Activated CD4-positive, alpha-beta T cell treated with anti-CD3 and anti-CD28 coated beads, Interleukin-2, amount 50 U/mL, for 48 hours (primary cell): ENCODE measurements at regions not wholly inside any gene's neighbourhood (a gene's known extent, or its start where the extent isn't known, plus 50 kb on each side); places are given as distances from the start of the nearest gene placed in this dataset.
"Not testable (repeated sequence)": the region's sequence is repeated elsewhere in the genome, so short reads cannot be mapped to it uniquely, and the experiment has no call there.

Source experiments
- DNase-seq, 2 experiments: peaks; one replicate each; pipeline ENCODE4 v3.0.0-alpha.2; 2020

DNA sequence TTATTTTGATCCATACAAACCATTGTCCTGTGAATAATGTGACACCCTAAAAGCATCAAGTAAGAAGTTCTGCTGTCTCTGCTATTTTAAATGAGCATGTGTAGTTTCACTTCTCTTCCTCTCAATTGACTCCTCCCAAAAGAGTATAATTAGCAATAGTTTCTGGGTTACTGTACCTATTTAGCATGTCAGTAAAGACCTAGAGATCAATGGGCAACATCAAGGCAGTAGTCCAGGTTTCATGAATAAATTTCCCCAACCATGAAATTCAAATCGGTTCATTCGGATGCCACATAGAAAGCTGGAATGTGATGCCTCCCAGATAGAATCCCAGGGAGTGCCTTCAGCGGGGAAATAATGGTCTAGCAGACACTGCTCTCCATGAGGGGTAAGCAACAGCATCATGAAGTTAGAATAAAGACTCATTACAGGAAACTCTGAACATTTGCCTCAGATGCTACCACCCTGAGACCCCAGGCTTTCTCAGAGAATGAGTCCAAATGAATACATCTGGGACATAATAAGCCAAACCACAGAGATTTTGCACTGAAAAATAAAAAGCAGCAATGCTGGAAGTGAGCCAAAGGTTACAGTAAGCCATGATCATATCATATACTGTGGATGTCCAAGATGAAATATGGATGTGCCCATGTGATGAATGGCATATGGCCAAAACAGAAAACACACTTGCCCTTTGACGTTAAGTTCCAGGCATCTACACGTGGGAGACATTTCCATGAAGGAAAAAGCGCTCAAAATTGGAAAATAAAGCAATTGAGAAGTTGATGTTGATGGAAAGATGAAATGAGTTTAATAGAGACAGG, 1107.0 kb upstream of the SEMA6A start:
- no peak for DNase-seq

DNA sequence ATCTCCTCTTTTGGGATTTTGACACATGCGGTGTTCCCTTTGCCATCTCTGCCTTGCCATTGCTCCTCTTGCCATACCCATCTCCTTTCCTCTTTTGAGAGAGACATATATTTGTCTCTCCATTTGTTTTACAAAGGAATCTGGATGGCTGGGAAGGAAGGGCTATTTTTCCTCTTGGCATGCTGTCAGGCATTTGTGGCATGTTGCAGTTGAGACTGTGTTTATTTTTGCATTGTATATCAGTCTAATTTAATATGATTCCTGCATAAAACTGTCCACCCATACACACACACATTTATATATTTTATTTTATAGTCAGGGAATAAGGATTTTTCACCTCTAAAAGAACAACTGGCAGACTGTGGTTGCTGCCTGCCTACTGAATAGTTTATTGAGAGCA, 1105.8 kb upstream of the SEMA6A start:
- DNase-seq: no peak

DNA sequence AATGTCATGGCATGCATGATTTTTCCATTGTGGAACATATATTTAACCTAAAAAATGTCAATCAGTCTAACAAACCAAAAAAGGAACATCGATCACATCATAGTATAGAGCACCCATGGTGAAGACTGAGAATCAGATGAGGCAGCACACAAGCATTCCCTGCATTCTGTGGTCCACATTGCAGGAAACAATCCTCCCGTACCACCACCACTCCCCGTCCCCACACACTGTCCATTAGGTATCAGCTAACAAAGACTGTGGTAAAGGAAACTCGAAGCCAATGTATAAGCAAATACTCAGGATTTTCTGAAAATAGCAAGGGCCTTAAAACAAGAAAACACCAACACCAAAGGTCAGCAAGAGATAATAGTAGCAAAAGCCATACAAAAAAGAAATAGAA, 1104.4 kb upstream of the SEMA6A start:
- DNase-seq: no peak

DNA sequence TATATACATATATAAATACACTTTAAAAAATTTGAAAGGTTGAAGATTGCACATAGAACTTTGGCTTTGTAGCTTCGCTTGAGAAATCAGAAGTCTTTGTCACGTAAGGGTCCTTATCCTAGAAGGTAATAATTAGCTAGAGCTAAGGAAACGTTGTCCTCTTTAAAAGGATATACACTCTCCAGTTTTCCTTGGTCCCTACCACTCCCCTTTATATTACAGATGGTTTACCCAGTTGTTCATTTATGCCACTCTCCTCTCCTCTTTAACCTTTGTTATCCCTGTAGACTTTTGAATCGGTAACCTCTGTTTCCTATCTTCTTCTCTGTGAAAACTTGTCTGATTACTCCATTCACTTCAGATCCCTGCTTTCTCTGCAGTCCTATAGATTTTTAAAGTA, 1101.0 kb upstream of the SEMA6A start:
- no peak for DNase-seq

DNA sequence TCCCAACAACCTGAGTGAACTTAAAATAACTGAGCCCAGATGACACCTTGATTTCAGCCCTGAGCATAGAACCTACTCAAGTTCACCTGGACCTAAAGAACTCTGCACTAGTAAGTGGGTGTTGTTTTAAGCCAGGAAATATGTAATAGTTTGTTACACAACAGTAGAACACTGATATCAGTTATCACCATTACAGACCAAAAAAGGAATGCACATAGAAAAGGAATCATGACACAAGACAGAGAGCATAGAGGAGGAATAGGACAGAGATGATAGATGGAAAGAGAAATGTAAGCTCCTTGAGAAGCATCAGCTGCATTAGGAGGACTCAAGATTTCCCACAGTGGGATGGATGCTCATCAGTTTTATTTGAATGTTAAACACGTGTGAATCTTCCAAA, 1096.9 kb upstream of the SEMA6A start:
- DNase-seq: no peak

DNA sequence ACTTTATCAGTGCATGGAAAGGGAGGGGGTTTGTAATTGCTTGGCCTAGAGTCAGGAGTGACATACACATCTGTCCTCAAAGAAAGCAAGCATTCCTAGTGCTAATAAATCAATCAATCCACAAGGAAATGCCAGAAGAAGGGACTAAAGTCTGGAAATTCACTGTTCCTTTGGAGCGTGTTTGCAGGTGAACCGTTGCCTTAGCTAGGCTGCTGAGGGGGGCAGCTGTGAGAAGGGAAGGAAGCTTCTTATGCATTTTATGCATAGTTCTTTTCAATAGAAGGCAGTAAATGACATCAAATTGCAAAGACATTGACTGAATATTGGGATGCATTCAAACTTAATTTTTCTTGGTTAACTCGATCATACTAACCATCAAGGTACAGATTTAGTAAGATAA, 1092.5 kb upstream of the SEMA6A start:
- no peak for DNase-seq

DNA sequence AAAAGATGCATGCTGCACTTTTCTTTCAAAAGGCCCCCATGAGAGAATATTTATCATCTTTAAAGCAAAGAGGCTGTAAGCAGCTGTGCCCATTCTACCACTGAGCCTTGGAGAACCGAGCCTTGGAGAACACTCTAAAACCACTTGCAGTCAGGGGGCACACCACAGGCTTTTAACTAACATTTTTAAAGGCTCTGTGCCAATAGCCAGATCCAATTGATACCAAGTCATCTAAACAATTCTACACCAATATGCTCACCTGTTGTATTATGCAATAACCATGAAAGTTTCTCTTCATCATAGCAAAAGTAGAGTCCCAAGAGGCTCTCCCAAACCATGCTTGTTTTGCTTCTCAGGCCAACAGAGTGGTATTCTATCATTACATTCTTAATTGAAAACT, 1090.5 kb upstream of the SEMA6A start:
- no peak for DNase-seq

DNA sequence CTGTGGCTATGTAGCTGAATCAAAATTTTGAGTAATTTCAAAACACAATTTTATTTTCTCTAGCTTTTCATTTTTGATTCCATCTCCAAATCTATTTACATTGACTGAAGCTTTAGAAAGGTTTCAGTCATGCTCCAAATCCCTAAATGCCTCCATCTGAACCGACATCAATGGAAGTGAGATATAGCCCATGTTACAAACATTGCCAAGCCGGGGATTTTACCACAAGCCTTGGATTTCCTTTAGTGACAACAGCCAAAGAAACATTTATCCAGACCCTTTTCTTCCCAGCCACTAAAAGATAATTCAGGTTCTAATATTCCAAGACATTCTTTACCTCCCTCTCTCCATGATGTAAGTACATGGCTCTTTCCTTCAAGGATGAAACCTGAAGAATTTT, 1087.7 kb upstream of the SEMA6A start:
- no peak for DNase-seq

DNA sequence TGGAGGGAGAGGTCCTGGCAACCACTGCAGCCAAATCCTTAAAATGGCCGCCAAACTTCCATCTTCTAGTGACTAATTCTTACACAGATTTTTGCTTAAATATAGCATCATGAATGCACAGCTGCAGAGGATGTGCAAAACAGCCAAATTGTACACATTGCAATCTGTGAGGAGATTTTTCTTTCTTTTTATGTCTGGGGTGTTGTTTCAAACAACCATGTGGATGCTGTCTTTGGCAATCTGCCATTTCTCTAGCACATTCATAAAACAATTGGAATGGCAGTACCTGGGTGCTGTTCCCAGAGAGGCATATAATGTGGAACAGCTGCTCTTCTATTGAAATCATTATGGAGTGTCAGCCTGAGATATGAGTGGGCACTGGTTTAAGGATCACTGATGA, 1082.9 kb upstream of the SEMA6A start:
- DNase-seq: no peak

DNA sequence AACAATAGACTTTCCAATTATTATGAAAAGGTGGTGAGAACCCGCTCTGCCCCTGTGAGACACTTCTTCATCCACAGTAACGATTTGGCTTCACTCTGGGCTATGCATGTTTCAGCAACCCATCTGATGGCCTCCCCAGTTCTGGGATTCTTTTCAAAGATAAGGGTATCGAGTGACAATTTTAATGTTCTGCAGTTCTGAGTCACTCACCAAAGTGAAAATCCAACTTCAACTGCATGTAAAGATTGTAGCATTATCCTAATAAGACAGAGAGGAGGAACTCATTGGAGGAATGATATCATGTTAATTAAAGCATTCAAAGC, 1078.3 kb upstream of the SEMA6A start:
- DNase-seq: no peak

DNA sequence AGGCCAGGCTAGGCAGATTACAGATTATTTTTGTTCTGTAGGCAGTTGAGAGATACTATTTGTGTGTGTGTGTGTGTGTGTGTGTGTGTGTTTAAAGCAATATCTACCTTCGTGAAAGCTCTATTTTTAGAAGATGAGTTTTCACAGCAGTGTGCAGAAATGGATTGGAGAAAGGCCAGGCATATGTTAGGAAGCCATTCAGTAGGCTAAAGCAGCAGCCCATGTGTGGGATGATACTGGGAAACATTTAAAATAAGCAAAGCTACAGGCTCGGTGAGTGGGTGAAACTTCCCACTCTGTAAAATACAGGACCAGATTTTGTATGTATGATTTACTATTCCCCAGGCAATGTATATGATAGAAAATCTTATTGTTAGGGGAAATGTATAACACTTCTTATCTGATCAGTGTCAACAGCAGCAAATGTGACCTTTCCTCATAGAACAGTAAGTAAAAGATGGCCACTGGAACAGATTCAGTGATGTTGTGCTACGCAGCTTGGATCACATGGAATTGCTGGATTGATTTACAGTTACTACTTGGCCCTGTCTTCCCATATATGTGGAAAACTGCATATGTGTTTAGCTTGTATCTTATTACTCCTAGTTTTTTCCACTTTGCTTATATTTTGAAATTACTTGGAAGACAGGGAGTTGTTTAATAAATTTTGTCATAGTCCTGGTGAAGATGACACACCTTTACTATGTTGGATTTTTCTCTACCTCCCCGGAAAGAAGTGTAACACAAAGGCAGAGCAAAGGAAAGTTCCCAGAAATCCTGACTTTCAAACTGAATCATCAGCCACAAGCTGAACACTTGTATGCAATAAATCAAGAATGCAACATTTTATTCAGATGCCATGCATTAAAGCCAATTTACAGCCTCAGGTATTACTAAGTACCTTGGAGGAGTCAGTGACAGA, 1077.7 kb upstream of the SEMA6A start:
- DNase-seq: no peak

DNA sequence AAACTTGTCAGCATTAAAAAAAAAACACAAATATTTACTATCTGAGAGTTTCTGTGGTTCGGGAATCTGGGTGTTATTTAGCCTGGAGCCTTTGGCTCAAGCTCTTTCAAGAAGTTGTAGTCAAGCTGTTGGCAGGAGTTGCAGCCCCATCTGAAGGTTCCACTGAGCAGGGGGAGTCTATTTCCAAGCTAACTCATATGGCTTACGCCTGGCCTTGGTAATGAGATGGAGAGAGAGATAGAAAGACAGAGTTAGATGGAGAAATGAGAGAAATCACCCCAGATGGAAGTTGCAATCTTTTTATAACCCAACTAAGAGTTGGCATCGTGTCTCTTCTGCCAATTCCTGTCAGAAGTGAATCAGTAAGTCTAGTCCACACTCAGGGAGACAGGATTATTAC, 1075.2 kb upstream of the SEMA6A start:
- no peak for DNase-seq

DNA sequence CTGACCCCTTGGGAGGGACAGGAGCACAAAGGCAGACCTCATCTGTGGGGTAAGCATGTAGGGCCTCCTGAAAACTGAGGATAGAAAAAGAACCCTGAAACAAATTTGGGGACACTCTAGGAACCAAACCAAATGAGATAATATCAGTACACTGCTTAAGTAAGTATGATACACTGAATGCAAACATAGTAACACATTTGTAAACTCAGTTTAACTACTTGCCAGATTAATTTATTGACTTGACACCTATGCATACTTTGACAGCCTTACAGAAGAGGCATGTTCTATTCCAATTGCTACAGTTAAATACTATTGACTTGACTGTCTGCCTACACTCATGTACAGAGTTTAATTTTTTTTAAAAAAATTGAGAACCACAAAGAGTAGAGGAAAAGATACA, 1070.8 kb upstream of the SEMA6A start:
- DNase-seq: no peak

DNA sequence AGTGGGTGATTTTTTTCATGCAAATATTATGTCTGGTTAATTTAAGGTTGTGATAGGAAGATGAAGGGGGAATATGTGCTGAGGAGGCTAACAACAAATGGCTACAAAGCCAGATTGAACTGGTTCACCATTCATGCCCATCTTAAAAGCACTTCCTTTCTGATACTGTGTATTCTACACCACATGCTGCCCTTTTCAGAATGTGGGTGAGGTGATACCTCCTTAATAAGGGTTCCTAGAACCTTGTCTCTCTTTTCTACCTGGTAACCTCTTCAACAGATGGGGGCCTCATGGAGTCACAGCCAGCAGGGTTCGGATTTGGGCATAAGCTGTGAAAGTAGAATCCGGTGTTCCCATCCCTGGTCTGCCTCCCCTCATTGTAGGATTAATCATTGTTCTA, 1064.0 kb upstream of the SEMA6A start:
- no peak for DNase-seq

DNA sequence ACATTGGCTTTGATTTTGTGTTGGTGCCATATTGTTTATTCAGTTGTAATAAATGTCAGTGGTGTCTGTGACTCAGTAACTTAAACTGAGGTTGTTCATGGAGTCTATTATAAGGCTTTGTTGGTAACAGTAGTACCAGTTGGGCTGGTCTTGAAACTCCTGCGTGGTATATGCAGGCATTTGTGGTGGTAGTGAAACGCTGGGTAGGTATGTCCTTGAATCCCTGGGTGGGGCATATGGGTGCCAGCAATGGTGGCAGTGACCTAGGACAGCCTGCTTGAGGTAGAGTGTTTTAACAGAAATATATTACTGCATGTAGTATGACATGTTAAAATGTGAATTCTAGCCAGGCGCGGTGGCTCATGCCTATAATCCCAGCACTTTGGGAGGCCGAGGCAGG, 1058.5 kb upstream of the SEMA6A start:
- DNase-seq: no peak

DNA sequence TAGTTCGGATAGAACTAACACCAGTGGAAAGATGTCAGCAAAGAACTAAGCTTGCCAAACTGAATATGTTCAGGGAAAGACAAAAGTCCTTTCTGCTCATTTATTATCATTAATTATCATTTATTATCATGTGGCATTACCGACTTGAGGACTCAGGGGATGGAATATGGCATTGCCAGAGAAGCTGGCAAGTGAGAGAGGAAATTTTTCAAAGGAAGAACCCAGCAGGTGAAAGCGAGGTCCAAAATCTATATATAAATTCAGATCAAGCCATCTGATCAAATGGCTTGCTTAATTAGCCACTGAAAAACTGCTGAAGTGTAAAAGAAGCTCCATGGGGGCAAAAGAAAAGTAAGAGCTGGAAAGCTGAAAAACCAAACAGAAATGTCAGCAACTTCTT, 1049.6 kb upstream of the SEMA6A start:
- DNase-seq: no peak

DNA sequence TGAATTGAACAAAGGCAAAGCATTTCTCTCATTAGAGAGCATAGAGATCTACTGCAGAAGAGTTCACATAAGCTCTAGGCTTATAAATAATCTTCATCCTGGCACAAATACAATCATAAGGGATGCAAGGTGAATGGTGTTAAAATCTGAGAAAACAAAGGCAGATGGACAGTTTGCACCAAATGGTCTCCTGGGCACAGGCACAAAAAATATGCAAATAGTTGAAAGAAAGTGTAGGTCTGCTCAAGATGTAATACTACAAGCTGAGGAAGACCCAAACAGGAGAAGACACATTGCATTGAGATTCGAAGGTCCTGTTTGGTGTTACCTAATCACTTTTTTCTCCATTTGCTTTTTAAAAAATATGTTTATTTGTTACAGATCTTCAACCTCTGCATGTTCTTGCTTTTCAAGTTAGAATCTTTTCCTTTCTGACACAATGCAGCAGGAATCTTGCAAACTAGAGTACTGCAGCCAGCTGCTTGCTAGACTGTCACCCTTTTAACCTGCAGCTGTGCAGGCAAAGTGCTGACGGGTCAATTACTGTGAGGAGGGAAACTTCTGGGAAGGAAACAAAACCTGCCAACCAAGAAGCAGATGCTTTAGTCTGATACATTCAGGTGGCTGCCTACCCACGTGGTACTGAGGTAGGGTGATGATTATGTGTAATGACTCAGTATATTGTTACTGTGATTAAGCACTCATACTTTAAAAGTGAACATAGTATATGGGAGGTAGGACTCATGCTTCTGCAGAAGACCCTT, 1048.6 kb upstream of the SEMA6A start:
- DNase-seq: no peak

DNA sequence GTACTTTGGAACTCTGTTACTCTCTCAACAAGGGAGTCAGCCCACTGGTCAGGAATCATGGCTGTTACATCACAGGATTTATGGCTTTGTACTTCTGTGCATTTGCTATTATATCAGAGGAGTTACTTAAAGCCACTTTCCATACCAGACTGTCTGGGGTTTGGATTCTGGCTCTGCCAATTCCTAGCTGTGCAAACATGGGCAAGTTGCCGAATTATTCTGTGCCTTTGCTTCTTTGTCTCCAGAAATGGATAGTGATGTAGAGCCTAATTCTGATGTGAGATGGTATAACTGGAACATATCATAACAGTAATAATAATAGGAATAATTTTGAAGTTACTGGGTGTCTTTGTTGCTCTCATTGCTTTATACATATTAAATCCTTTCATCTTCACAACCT, 1047.3 kb upstream of the SEMA6A start:
- no peak for DNase-seq

DNA sequence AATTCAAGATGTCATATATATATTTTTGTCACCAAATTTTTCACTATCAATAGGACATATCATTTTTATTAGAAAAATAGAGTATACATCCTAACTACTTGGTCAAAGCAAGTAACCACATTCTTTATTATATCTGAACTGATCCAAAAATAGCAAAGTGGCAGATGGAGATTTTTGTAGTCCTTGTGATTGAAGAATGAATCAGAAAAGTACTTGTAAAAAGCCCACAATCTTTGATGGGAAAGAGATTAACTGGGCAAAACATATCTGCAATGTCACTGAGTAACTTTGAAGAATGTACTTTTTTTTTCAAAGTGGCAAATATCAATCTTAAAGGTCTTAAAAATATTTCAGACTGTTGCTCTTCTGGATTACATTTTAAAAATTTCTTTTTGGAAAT, 1040.6 kb upstream of the SEMA6A start:
- no peak for DNase-seq

DNA sequence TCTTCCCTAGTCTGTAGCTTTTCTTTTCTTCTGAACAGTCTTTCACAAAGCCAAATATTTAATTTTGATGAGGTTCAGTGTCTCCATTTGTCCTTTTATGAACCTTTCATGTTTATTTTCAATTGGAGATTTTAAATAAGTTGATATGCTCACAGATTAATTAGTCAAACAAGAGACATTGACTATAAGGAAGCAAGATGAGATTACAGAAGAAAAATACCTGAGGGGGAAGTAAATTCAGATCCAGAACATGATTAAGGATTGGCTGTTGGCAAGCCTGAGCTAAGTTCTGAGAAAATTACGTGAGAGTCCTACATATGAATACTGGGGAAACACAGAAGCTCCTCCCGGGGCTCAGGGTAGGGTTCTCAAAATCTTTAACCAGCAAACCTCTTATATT, 1039.8 kb upstream of the SEMA6A start:
- no peak for DNase-seq

DNA sequence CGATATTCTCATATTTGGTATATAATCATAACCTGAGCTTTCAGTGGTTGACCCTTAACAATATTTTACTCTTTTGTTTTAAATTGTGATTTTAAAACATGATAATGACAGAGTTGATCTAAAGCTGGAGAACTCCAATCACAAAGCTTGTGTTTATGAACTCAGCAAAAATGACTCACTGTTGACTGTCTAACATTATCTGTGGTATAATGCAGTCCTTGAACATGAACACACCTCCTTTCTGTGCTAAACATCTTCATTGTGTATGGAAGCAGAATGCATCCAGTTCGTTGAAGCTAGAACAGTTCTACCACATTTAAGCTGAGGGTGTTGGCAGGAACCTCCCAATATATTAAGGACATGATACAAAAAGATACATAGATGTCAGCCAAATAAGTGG, 1030.2 kb upstream of the SEMA6A start:
- DNase-seq: no peak

DNA sequence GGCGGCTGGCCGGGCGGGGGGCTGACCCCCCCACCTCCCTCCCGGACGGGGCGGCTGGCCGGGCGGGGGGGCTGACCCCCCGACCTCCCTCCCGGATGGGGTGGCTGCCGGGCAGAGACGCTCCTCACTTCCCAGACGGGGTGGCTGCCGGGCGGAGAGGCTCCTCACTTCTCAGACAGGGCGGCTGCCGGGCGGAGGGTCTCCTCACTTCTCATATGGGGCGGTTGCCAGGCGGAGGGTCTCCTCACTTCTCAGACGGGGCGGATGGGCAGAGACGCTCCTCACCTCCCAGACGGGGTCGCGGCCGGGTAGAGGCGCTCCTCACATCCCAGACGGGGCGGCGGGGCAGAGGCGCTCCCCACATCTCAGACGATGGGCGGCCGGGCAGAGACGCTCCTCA, 1025.2 kb upstream of the SEMA6A start:
- not testable (repeated sequence) for DNase-seq

DNA sequence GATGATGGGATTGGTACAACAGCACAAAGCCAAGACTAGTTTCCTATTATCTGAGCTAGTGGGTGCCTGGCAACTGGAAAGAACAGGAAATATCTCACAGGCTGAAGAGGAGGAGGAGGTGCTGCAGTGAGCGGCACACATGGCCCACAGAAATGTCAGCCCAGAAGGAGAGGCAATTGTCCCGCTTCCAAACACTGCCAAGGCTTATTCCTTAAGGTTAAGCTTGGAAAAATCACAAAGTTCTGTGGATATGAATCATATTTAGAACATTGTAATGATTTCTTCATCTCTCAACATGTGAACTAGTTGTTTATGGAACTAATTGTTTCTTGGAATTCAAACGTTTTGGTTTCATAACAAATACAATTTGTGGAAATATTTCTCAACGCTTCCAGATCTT, 1019.5 kb upstream of the SEMA6A start:
- no peak for DNase-seq

DNA sequence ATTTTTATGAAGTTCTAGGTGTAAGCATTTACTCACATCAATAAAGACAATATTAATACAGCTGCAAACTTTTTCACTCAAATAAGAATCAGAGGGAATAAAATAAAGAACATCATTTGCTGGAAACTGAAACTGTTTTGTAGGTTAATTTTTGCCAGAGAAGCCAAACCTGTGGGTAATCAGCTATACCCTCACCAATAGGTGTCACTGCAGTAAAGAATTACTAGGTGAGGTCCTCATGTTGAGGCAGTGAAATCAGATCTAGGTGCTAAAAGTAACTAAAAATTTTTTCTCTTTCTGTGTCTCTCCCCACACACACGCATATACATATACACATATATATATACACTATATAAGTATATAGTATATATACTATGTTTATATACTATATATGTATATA, 1016.3 kb upstream of the SEMA6A start:
- no peak for DNase-seq
